NCI-H187 treated with DMSO at 0.1 percent for 48 hours (cell line): ENCODE measurements at regions not wholly inside any gene's neighbourhood (a gene's known extent, or its start where the extent isn't known, plus 50 kb on each side); places are given as distances from the start of the nearest gene placed in this dataset.

ENCODE experiments used
- DNase-seq: peaks from one replicate; lab custom pipeline; 2025; lab: John Stamatoyannopoulos, UW

DNA sequence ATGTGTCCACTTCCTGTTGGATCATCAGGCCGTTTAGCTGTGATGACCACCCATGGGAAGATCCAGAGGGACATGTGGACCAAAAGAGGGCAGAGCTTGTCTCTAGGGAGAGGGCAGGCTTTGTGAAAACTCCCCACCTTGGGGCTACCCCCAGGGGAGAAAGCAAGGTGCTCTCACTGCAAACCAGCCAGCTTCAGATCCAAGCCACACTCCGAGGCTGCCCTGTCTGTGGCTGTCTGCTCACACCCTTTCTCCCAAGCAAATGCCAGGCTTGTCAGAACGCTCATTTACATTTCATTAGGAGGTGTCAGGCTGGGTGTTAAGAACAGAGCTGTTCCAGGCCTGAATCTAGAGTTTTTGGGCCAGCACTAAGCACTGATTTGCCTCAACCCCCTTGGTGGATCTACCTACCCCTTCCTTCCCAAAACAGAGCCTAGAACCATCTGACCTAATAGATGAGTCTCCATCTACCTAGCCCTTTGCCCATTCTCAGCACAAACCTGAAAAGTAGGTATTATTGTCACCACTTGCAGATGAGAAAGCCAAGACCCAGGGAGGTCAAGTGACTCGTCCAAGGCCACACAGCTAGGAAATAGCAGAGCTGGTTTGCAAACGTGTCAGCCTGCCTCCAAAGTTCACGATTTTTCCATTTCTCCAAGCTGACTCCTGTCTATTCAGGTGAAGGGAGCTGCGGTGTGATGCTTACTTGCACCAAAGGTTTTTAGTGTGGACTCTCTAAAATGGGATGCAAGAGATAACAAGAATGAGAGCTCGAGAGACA is 130.9 kb downstream of the EMX2 start:
- no peak for DNase-seq

DNA sequence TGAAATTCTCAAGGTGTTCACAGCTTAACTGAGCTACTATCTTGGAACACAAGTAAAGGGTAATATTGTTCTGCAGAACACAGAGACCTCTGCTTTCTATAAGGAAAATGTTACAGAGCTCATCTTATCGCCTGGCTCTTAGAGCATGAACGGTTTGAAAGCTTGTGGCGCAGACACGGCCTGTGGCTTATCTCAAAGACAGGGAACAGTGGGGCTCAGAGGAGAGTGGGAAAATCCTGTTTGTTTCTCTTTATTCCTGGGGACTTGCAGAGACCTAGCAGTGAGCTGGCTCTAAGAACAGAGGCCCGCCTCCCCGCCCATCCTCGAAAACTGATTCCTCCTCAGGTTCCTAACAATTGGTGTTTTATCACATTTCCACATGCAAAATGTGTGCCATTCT is 131.7 kb downstream of the EMX2 start:
- DNase-seq: no peak

DNA sequence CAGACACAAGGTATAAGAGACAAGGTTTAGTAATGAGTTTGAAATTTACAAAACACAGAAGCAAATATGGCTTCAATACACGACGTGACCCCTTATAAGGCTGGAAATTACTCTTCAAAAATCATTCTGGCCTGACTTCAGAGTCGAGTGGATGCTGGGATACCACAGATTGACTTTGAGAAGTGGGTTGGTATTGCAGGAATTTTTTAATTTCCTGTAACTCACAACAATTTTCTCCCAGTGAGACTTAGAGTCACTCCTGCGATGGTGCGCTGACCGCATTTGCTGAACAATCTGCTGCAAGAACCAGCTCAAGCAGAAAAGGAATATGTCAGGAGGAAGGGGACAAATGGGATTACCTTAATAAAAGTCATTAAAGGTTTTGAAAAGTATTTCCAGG is 132.1 kb downstream of the EMX2 start:
- DNase-seq: no peak

GRCh38 chr10:117675514-117676055 is 133.0 kb downstream of the EMX2 start:
- DNase-seq: no peak

DNA sequence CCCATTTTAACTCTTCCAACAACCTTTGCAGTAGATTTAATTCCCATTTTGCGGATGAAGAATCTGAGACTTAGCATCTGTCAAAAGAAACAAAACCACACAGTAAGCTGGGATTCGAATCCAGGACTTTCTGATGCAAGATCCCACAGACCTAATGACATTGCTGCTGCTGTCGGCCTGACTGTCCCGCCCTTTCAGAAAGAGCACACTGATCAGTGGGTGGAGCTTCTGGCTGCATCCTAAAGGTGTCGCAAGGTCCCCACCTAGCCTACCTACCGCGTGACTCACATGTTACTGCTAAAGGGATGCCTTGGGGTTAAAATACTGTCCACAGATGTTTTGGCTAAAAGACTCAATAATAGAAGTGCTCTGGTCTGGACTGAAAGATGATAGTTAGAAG is 134.7 kb downstream of the EMX2 start:
- DNase-seq: no peak

- no peak for DNase-seq
Measured at GRCh38 chr10:117677890-117678500, 135.4 kb downstream of the EMX2 start.

GRCh38 chr10:117680601-117681000 is 138.1 kb downstream of the EMX2 start:
- DNase-seq: no peak

DNA sequence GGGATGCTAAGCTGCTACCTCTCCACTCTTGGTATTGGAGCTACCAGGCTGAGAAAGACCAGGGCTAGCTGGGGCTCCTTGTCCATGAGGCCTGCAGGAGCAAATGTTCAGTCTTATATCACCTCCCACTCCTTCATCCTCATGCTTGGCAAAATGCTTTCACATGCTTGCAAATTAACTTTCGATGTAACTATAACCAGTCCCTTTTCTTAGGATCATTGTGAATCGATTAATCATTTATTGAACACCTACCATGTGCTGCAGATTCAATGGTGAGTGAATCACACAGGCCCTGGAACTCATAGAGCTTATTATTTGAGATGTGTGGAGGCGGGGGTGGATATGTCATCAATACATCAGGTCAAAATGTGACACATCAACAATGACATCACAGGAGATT is 138.6 kb downstream of the EMX2 start:
- no peak for DNase-seq

DNA sequence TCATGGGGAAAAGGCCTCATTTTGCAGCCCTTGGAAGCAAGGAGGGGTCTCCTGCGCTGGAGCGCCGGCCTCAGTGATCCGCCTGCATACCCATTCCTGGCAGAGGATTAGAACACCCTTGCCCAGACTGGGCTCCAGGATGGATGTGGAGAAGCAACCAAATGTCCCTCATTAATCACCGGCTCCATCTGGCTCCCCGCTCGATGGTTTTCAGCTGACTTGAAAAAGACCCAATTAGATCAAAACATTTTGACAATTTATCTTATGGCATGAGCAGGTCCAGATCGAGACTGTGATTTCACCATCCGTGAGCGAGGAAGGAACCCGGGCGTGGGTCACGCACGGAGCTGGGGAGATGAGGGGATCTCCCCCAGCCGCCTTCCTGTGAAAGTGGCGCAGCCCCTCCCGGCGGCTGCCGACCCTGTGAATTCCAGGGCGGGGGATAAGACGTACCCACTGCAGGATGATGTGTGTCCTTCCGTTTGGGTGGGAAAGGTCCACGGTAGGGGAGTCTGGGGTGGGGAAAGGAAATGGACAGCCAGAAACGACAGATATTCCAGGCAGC is 141.6 kb downstream of the EMX2 start:
- no peak for DNase-seq

DNA sequence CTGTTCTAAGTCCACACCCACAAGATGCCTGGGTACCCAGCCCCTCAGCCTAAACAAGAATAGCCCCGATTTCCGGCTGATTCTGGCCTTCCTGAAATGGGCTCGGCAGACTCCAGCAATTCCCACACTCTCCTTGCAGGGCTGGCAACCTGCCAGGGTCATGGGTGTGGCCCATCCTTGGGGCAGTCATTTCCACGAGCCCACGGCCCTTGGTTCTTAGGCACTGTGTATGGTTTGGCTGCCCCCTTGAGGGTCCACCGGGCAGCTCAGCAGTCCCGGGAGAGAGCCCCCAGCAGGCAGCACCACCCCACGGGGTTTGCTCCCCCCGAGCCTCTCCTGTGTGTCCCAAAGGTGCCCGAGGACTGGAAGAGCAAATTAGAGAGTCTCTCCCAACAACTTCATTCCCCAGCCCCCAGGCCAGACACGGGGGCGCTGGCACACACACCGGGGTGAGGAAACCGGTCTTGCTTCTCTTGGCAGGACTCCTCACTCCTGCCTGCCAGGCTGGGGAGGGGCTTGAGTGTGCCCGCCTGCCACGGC is 142.2 kb downstream of the EMX2 start:
- DNase-seq: no peak

DNA sequence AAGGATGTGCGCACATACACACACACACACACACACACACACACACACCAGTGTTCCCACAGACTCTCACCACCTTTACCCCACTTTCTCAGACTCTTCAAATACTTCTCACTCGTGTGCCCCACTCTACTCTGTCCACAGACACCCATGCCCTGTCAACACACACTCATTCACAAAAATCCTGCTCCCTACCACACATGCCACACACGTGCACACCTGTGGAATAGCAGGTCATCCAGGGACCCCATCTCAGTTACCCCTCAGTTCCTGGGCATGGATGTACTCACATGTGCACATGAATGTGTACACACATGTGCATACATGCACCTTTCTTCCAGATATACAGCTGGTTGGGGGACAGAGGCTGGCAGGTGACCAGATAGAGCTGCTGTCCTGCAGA is 142.9 kb downstream of the EMX2 start:
- DNase-seq: no peak

DNA sequence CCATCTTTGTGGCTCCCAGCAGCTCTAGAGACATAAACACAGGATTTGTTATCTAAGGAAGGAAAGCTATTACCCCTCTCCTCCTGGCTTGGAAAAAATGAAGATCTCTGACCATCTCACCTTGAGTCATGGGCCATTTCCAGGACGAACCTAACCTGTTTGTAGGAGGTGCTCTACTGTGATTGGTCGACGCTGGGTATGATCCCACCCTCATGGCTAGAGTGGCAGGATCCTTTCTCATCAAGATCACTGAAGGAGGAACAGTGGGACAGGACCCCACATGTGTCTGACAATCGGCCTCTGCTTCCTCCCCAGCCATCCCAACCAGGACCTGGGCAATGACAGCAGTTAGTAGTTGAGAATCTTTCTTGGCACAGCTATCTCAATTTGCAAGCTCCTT is 144.1 kb downstream of the EMX2 start:
- DNase-seq: no peak

DNA sequence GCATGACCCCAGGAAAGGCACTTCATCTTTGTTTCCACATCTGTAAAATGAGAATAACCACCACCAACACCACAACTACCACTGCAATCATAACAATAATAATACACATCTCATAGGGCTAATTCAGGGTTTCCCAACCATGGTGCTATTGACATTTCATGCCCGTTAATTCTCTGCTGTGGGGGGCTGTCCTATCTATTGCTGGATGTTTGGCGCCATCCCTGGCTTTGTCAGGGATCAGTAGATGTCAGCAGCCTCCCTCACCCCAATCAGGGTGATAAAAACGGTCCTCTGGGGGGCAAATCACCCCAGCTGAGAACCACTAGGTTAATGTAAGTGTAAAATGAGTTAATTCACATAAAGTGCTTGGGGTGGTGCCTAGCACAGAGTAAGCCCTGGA is 145.8 kb downstream of the EMX2 start:
- no peak for DNase-seq

- no peak for DNase-seq
Measured at GRCh38 chr10:117689566-117689965, 147.0 kb downstream of the EMX2 start.

DNA sequence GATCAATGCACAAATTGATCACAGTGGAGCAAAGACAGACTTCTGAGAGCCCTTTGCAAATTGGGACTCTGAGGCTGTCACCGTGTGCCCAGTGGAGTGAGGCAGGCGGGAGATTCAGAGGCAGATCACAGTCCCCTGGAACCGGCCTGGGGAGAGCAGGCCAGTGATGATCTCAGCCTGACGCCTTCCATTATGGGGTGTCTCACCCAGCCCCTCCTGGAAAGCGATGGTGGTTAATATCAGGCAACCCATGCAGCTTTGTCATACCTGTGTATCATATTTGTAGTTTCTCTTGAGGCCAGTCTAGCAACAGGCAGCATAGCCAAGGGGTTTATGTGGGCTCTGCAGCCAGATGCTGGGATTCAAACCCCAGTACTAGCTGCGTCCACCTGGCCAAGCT is 147.8 kb downstream of the EMX2 start:
- DNase-seq: no peak

DNA sequence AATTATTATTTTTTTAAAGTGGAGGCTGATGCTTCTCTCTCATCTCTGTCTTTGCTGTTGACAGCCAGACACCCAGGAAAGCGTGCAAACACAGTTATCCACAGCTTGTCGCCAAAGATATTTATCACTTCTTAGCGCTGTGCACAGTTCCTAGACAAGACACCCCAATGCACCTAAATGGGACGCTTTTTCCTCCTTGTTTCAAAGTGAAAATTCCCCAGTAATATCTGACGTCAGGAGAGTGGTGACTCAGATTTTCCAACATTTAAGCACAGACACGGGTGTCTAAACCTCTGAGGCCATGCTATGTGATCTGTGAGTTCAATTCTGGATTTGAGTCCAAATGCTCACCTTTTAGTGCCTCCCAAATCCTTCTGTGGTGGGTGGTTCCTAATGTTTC is 151.6 kb downstream of the EMX2 start:
- DNase-seq: no peak

DNA sequence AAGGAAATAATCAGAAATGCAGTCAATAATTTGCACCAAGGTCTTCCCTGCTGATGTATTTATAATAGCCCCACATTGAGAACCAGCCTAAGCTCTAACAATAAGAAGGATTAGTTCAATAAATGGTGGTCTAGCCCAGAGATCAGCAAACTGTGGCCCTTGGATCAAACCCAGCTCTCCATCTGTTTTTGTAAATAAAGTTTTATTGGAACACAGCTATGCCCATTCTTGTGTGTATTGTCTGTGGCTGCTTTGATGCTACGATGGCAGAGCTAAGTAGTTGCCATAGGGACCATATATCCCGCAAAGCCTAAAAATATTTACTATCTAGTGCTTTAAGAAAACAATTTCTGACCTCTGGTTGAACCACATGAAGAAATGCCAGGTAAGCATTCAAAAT is 154.9 kb downstream of the EMX2 start:
- no peak for DNase-seq

- no peak for DNase-seq
Measured at GRCh38 chr10:117698809-117699208, 156.3 kb downstream of the EMX2 start.

- DNase-seq: no peak
Measured at GRCh38 chr10:117699436-117700075, 157.0 kb downstream of the EMX2 start.

GRCh38 chr10:117710181-117710798 is 167.7 kb downstream of the EMX2 start:
- no peak for DNase-seq

GRCh38 chr10:117716889-117717288 is 174.3 kb downstream of the EMX2 start:
- DNase-seq: no peak
